Prostate gland (tissue), 2 donors: ENCODE measurements at regions not wholly inside any gene's neighbourhood (a gene's known extent, or its start where the extent isn't known, plus 50 kb on each side); places are given as distances from the start of the nearest gene placed in this dataset.

ENCODE experiments used
- DNase-seq: peaks from one replicate; pipeline ENCODE4 v3.0.0-alpha.2; 2019; ENCODE audit warnings: low spot score
- H3K27ac ChIP-seq, 2 donors: fragments of 200-600 bp; sonication (generic); 2 replicates each; pipeline ENCODE4 v1.5.1; 2017 to 2019
- H3K27me3 ChIP-seq: fragments of 200-600 bp; sonication (generic); replicated peaks from 2 replicates; pipeline ENCODE4 v1.5.1; 2019; ENCODE audit not compliant: insufficient read depth
- H3K36me3 ChIP-seq, 2 donors: fragments of 200-600 bp; sonication (generic); 1 replicate in 1 of 2; 2 replicates in 1 of 2; pipeline versions ENCODE4 v1.5.1 to v1.8.1; 2017 to 2019
- H3K4me1 ChIP-seq: fragments of 200-600 bp; sonication (generic); replicated peaks from 2 replicates; pipeline ENCODE4 v1.5.1; 2019
- H3K4me3 ChIP-seq, 2 donors: fragments of 200-600 bp; sonication (generic); 2 replicates each; pipeline ENCODE4 v1.5.1; 2017 to 2019
- H3K9me3 ChIP-seq: fragments of 200-600 bp; sonication (generic); 2 replicates; pipeline ENCODE4 v1.5.1; 2017
- CTCF ChIP-seq, 4 experiments: fragments of 200-600 bp in 2 of 4; fragments of 450-650 bp in 2 of 4; sonication (generic) in 2 of 4; IDR thresholded peaks; 1 replicate in 3 of 4; 2 replicates in 1 of 4; pipeline ENCODE4 v1.5.1; 2016 to 2019; ENCODE audit warnings: antibody characterized with exemption in 4 of 4, mild to moderate bottlenecking in 2 of 4, moderate library complexity in 2 of 4
- POLR2A ChIP-seq: fragments of 450-650 bp; IDR thresholded peaks from one replicate; pipeline ENCODE4 v1.6.1; 2016; ENCODE audit warnings: antibody characterized with exemption, mild to moderate bottlenecking
- POLR2AphosphoS5 ChIP-seq: sonication (generic); formaldehyde crosslinking; IDR thresholded peaks from one replicate; pipeline ENCODE4 v1.6.1; 2017; ENCODE audit warnings: antibody characterized with exemption
- WGBS: methylation state at CpG from one replicate; pipeline ENCODE4 v1.1.5; 2018; 5-methylcytosine and 5-hydroxymethylcytosine counted together
- intact Hi-C: fragments of 100-400 bp; cut with DNase I; formaldehyde crosslinking; loops from one replicate; pipeline ENCODE4 v1.14.2; 2022

GRCh38 chr14:42090122-42090521, 483.4 kb downstream of the LRFN5 start:
- Histone ChIP-seq H3K9me3 (no peaks in the 10 kb centered on the region), H3K27ac (no peak overlapping the region), H3K27me3 (no peaks in the 10 kb centered on the region), H3K4me3 (no peak overlapping the region), H3K4me1 (no peaks in the 10 kb centered on the region), H3K36me3 (no peaks in the 10 kb centered on the region)
- TF ChIP-seq POLR2A (no peak), CTCF (IDR thresholded peaks at IDR 0.05) (no peak), POLR2AphosphoS5 (no peak)
- DNase-seq = no peak
- intact Hi-C loops = no loop called here
- WGBS = 84% methylated on average over 3 of the region's 3 CpGs

- intact Hi-C loops = no loop called here
- H3K27me3 ChIP-seq = no peaks in the 10 kb centered on the region
- DNase-seq = no peak
- H3K36me3 ChIP-seq = no peaks in the 10 kb centered on the region
- no peak overlapping the region for H3K27ac ChIP-seq
- no peak for TF ChIP-seq POLR2AphosphoS5
- TF ChIP-seq CTCF (IDR thresholded peaks at IDR 0.05) = no peak
- no peak for TF ChIP-seq POLR2A
- H3K4me3 ChIP-seq = no peak overlapping the region
- no peaks in the 10 kb centered on the region for H3K4me1 ChIP-seq
- no peaks in the 10 kb centered on the region for H3K9me3 ChIP-seq
Observed at GRCh38 chr14:42079911-42080310, 473.2 kb downstream of the LRFN5 start.

GRCh38 chr14:42078345-42078744, 471.7 kb downstream of the LRFN5 start:
- no peaks in the 10 kb centered on the region for H3K27me3 ChIP-seq
- H3K9me3 ChIP-seq = no peaks in the 10 kb centered on the region
- 57% methylated on average over 2 of the region's 2 CpGs for WGBS
- no peak overlapping the region for H3K4me3 ChIP-seq
- TF ChIP-seq CTCF (IDR thresholded peaks at IDR 0.05) = no peak
- no peak for TF ChIP-seq POLR2A
- no peak for TF ChIP-seq POLR2AphosphoS5
- H3K4me1 ChIP-seq = no peaks in the 10 kb centered on the region
- intact Hi-C loops = no loop called here
- no peak for DNase-seq
- H3K36me3 ChIP-seq = no peaks in the 10 kb centered on the region
- H3K27ac ChIP-seq = no peak overlapping the region

GRCh38 chr14:42070031-42070430, 463.4 kb downstream of the LRFN5 start:
- no peak for DNase-seq
- intact Hi-C loops = no loop called here
- H3K27ac ChIP-seq = no peak overlapping the region
- WGBS = 90% methylated on average over 3 of the region's 3 CpGs
- no peak overlapping the region for H3K4me3 ChIP-seq
- no peaks in the 10 kb centered on the region for H3K36me3 ChIP-seq
- H3K27me3 ChIP-seq = no peaks in the 10 kb centered on the region
- no peaks in the 10 kb centered on the region for H3K4me1 ChIP-seq
- H3K9me3 ChIP-seq = no peaks in the 10 kb centered on the region
- no peak for TF ChIP-seq POLR2AphosphoS5
- no peak for TF ChIP-seq CTCF (IDR thresholded peaks at IDR 0.05)
- no peak for TF ChIP-seq POLR2A

GRCh38 chr14:42057111-42057510, 450.4 kb downstream of the LRFN5 start:
- Histone ChIP-seq H3K36me3 (no peaks in the 10 kb centered on the region), H3K4me3 (no peak overlapping the region), H3K27ac (no peak overlapping the region), H3K27me3 (no peaks in the 10 kb centered on the region), H3K9me3 (no peaks in the 10 kb centered on the region), H3K4me1 (no peaks in the 10 kb centered on the region)
- TF ChIP-seq POLR2A = no peak
- TF ChIP-seq POLR2AphosphoS5 = no peak
- TF ChIP-seq CTCF (IDR thresholded peaks at IDR 0.05) = no peak
- WGBS = 57% methylated on average over 2 of the region's 2 CpGs
- intact Hi-C loops = no loop called here
- DNase-seq = no peak
